SK-N-SH (cell line): ENCODE measurements at regions not wholly inside any gene's neighbourhood (a gene's known extent, or its start where the extent isn't known, plus 50 kb on each side); places are given as distances from the start of the nearest gene placed in this dataset.

Experiments
- CTCF ChIA-PET: fragments of 300-600, 350-600 bp; formaldehyde crosslinking; extraction: SDS; loops from one replicate; lab custom pipeline; 2021; lab: Yijun Ruan, JAX
- POLR2A ChIA-PET: fragments of 350-600 bp; sonication (Branson Sonifier 250); formaldehyde crosslinking; extraction: SDS; loops from one replicate; lab custom pipeline; 2020; ENCODE audit warnings: antibody characterized with exemption, inconsistent platforms; lab: Yijun Ruan, JAX
- DNase-seq: peaks from one replicate; pipeline ENCODE4 v3.0.0; 2012
- H2AFZ ChIP-seq: fragments of 200-600 bp; sonication (generic); 2 replicates; pipeline ENCODE4 v1.8.1; 2016; ENCODE audit warnings: antibody characterized with exemption, mild to moderate bottlenecking, low read depth
- H3F3A ChIP-seq: fragments of 200-600 bp; sonication (generic); replicated peaks from 2 replicates; pipeline ENCODE3; 2016; ENCODE audit warnings: antibody characterized with exemption, mild to moderate bottlenecking; ENCODE audit not compliant: insufficient read depth
- H3K27ac ChIP-seq, 2 experiments: fragments of 200-500 bp in 1 of 2; fragments of 200-600 bp in 1 of 2; sonication (Bioruptor generic) in 1 of 2; sonication (generic), shearing (Covaris generic) in 1 of 2; 2 replicates each; pipeline versions ENCODE4 v1.5.1 to v1.6.1; 2014 to 2016; ENCODE audit warnings: low read depth in 2 of 2, inconsistent platforms in 1 of 2, low read length in 1 of 2, mild to moderate bottlenecking in 1 of 2, mixed read lengths in 1 of 2
- H3K27me3 ChIP-seq: fragments of 200-600 bp; sonication (generic), shearing (Covaris generic); 2 replicates; pipeline ENCODE4 v1.6.1; 2016; ENCODE audit warnings: mixed run types; ENCODE audit not compliant: insufficient read depth
- H3K36me3 ChIP-seq, 2 experiments: fragments of 200-500 bp in 1 of 2; fragments of 200-600 bp in 1 of 2; sonication (Bioruptor generic) in 1 of 2; sonication (generic) in 1 of 2; replicated peaks in 1 of 2; 2 replicates each; pipeline versions ENCODE3 to v1.5.1; 2014 to 2016; ENCODE audit warnings: low read length in 1 of 2, mild to moderate bottlenecking in 1 of 2; ENCODE audit not compliant: insufficient read depth in 2 of 2, control insufficient read depth in 1 of 2
- H3K4me1 ChIP-seq, 2 experiments: fragments of 200-500 bp in 1 of 2; fragments of 200-600 bp in 1 of 2; sonication (Bioruptor generic) in 1 of 2; sonication (generic), shearing (Covaris generic) in 1 of 2; 2 replicates each; pipeline versions ENCODE4 v1.5.1 to v1.6.1; 2014 to 2016; ENCODE audit warnings: low read depth in 1 of 2, low read length in 1 of 2, mixed run types in 1 of 2; ENCODE audit not compliant: insufficient read depth in 2 of 2, control insufficient read depth in 1 of 2
- H3K4me2 ChIP-seq: fragments of 200-600 bp; sonication (generic), shearing (Covaris generic); 2 replicates; pipeline ENCODE4 v1.6.1; 2017; ENCODE audit warnings: mixed run types
- H3K4me3 ChIP-seq, 2 experiments: fragments of 200-500 bp in 1 of 2; fragments of 200-600 bp in 1 of 2; sonication (Bioruptor generic) in 1 of 2; sonication (generic), shearing (Covaris generic) in 1 of 2; 2 replicates each; pipeline versions ENCODE4 v1.5.1 to v1.8.1; 2014 to 2016; ENCODE audit warnings: low read depth in 2 of 2, inconsistent platforms in 1 of 2, low read length in 1 of 2, mild to moderate bottlenecking in 1 of 2, mixed read lengths in 1 of 2, moderate library complexity in 1 of 2
- H3K79me2 ChIP-seq: fragments of 200-600 bp; sonication (generic); 2 replicates; pipeline ENCODE4 v1.8.1; 2017; ENCODE audit warnings: mild to moderate bottlenecking; ENCODE audit not compliant: insufficient read depth
- H3K9ac ChIP-seq: fragments of 200-600 bp; sonication (generic); 2 replicates; pipeline ENCODE4 v1.6.1; 2017; ENCODE audit warnings: mixed run types
- H3K9me2 ChIP-seq: fragments of 200-600 bp; sonication (generic); 2 replicates; pipeline ENCODE4 v1.6.1; 2017; ENCODE audit warnings: mixed run types
- H3K9me3 ChIP-seq: fragments of 200-600 bp; sonication (generic); 2 replicates; pipeline ENCODE4 v1.6.1; 2017; ENCODE audit warnings: mixed run types, mild to moderate bottlenecking, moderate library complexity
- H4K20me1 ChIP-seq: fragments of 200-600 bp; sonication (generic); 2 replicates; pipeline ENCODE4 v1.6.1; 2017; ENCODE audit warnings: mild to moderate bottlenecking, mixed run types; ENCODE audit not compliant: insufficient read depth
- ELF1 ChIP-seq: IDR thresholded peaks from 2 replicates; pipeline ENCODE4 v1.4.0; 2012
- EP300 ChIP-seq, 2 experiments: IDR thresholded peaks; 2 replicates each; pipeline versions ENCODE4 v1.4.0 to v1.6.1; 2012; ENCODE audit warnings: borderline replicate concordance in 1 of 2, low read depth in 1 of 2, low read length in 1 of 2
- FOSL2 ChIP-seq: IDR thresholded peaks from 2 replicates; pipeline ENCODE4 v1.4.0; 2012; ENCODE audit warnings: low read depth, mild to moderate bottlenecking, moderate library complexity, borderline replicate concordance
- FOXJ3 ChIP-seq: sonication (generic); formaldehyde crosslinking; IDR thresholded peaks from 2 replicates; pipeline ENCODE4 v1.5.1; 2020; ENCODE audit warnings: mild to moderate bottlenecking, missing genetic modification reagents
- FOXM1 ChIP-seq: IDR thresholded peaks from 2 replicates; pipeline ENCODE4 v1.4.0; 2012; ENCODE audit warnings: low read depth, mild to moderate bottlenecking
- GABPA ChIP-seq: IDR thresholded peaks from 2 replicates; pipeline ENCODE4 v1.4.0; 2012; ENCODE audit warnings: low read depth, mild to moderate bottlenecking
- GATA2 ChIP-seq: sonication (generic); formaldehyde crosslinking; IDR thresholded peaks from 2 replicates; pipeline ENCODE4 v1.5.0; 2020; ENCODE audit warnings: mild to moderate bottlenecking, missing genetic modification reagents
- MEF2A ChIP-seq: IDR thresholded peaks from 2 replicates; pipeline ENCODE4 v1.4.0; 2012; ENCODE audit warnings: low read depth, borderline replicate concordance
- MXI1 ChIP-seq: IDR thresholded peaks from 2 replicates; pipeline ENCODE4 v1.6.1; 2012; ENCODE audit warnings: mild to moderate bottlenecking, low read depth, low read length, improper control_type of control experiment
- NRF1 ChIP-seq: IDR thresholded peaks from 2 replicates; pipeline ENCODE4 v1.6.1; 2012; ENCODE audit warnings: low read depth, mild to moderate bottlenecking, low read length
- RCOR1 ChIP-seq: fragments of 150-350 bp; IDR thresholded peaks from 2 replicates; pipeline ENCODE4 v1.6.1; 2017; ENCODE audit warnings: antibody characterized with exemption, low read length
- SMC3 ChIP-seq: IDR thresholded peaks from 2 replicates; pipeline ENCODE4 v1.6.1; 2012; ENCODE audit warnings: low read depth, low read length, improper control_type of control experiment
- WGBS: methylation state at CpG from one replicate; pipeline ENCODE4 v1.1.6; 2017; ENCODE audit warnings: low lambda C conversion rate; 5-methylcytosine and 5-hydroxymethylcytosine counted together
- TF ChIP-seq, protein P1 (sequence below): IDR thresholded peaks from 2 replicates; pipeline ENCODE4 v1.4.0; 2012; ENCODE audit warnings: low read depth, borderline replicate concordance
- TF ChIP-seq, protein P2 (sequence below): fragments of 150-350 bp; IDR thresholded peaks from 2 replicates; pipeline ENCODE4 v1.6.1; 2017; ENCODE audit warnings: antibody characterized with exemption, low read length, low read depth, borderline replicate concordance
- TF ChIP-seq, protein P3 (sequence below): IDR thresholded peaks from 2 replicates; pipeline ENCODE4 v1.4.0; 2012; ENCODE audit warnings: low read depth, borderline replicate concordance

DNA sequence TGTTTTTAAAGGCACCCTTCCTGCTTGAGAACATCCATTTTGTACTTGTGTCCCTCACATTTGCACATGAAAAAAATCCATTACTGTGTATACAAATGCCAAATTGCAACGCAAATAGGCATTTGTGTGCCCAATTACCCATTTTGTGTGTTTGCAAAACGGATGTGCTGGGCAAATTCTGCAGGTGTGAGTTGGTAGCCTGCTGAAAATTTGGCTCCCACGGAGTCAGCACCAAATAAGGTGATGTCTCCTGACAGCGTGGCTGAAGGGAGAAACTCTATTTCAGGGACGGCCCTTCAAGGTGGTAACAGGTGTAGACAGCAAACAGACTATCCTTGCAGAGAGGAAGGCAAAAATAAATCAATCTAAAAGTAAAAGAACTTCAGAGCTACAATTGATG is 661.1 kb downstream of the BCL11A start:
- ChIA-PET CTCF (no interaction called here), POLR2A (no interaction called here)
- H3K9ac ChIP-seq, result no peak overlapping the region
- no peak overlapping the region for H3K4me2 ChIP-seq
- H3K4me3 ChIP-seq, result no peak overlapping the region
- no peaks in the 10 kb centered on the region for H3K79me2 ChIP-seq
- H4K20me1 ChIP-seq, result no peaks in the 10 kb centered on the region
- 27% methylated on average over 5 of the region's 5 CpGs for WGBS
- DNase-seq, result no peak
- H3K36me3 ChIP-seq, result no peaks in the 10 kb centered on the region
- H3K27ac ChIP-seq, result no peak overlapping the region
- H3K27me3 ChIP-seq, result no peaks in the 10 kb centered on the region
- H3K9me3 ChIP-seq, result no peaks in the 10 kb centered on the region
- H3K9me2 ChIP-seq, result no peaks in the 10 kb centered on the region
- H2AFZ ChIP-seq, result no peak overlapping the region
- H3K4me1 ChIP-seq, result no peaks in the 10 kb centered on the region
- no peak for TF ChIP-seq MEF2A
- no peak for TF ChIP-seq MXI1
- TF ChIP-seq GABPA, result no peak
- no peak for TF ChIP-seq FOSL2
- TF ChIP-seq, protein P1, sequence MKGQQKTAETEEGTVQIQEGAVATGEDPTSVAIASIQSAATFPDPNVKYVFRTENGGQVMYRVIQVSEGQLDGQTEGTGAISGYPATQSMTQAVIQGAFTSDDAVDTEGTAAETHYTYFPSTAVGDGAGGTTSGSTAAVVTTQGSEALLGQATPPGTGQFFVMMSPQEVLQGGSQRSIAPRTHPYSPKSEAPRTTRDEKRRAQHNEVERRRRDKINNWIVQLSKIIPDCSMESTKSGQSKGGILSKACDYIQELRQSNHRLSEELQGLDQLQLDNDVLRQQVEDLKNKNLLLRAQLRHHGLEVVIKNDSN, result no peak
- TF ChIP-seq FOXM1, result no peak
- TF ChIP-seq, protein P2, sequence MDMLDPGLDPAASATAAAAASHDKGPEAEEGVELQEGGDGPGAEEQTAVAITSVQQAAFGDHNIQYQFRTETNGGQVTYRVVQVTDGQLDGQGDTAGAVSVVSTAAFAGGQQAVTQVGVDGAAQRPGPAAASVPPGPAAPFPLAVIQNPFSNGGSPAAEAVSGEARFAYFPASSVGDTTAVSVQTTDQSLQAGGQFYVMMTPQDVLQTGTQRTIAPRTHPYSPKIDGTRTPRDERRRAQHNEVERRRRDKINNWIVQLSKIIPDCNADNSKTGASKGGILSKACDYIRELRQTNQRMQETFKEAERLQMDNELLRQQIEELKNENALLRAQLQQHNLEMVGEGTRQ, result no peak
- TF ChIP-seq, all 33 proteins: peak for 0
- H3F3A ChIP-seq, result no peaks in the 10 kb centered on the region

DNA sequence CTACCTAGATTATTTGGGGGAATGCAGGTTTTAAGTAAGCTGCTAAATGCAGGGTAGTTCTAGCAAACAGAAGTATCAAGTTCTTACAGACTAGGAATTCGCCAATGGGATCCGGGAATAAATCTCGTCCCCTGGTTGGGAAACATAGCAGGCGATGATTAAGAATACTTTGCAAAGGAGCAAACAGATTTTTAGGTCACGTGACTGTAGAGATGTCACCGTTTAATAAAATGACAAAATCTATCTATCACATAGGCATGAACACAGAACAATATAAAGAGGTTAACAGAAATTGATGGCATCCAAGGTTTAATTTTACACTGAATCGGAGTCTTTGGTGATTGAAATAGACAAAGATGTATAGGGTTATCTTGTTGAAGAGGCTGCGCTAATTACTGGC is 664.1 kb downstream of the BCL11A start:
- H3K9me2 ChIP-seq, result no peaks in the 10 kb centered on the region
- no peaks in the 10 kb centered on the region for H4K20me1 ChIP-seq
- TF ChIP-seq RCOR1, result no peak
- TF ChIP-seq, protein P2, result no peak
- no peak for TF ChIP-seq FOXJ3 (CRISPR knock-in tag)
- TF ChIP-seq EP300 (IDR thresholded peaks at IDR 0.05; ENCODE audit: borderline replicate concordance in 1 of 2, low read depth in 1 of 2, low read length in 1 of 2), result no peak
- TF ChIP-seq, protein P3, sequence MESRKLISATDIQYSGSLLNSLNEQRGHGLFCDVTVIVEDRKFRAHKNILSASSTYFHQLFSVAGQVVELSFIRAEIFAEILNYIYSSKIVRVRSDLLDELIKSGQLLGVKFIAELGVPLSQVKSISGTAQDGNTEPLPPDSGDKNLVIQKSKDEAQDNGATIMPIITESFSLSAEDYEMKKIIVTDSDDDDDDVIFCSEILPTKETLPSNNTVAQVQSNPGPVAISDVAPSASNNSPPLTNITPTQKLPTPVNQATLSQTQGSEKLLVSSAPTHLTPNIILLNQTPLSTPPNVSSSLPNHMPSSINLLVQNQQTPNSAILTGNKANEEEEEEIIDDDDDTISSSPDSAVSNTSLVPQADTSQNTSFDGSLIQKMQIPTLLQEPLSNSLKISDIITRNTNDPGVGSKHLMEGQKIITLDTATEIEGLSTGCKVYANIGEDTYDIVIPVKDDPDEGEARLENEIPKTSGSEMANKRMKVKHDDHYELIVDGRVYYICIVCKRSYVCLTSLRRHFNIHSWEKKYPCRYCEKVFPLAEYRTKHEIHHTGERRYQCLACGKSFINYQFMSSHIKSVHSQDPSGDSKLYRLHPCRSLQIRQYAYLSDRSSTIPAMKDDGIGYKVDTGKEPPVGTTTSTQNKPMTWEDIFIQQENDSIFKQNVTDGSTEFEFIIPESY, result no peak
- no peak for TF ChIP-seq NRF1
- TF ChIP-seq MXI1, result no peak
- no peak for TF ChIP-seq SMC3
- no peak for TF ChIP-seq GATA2 (CRISPR knock-in tag)
- TF ChIP-seq ELF1, result no peak
- 40% methylated on average over 8 of the region's 8 CpGs for WGBS
- no peak overlapping the region for H3K4me2 ChIP-seq
- no peaks in the 10 kb centered on the region for H3K79me2 ChIP-seq
- no peaks in the 10 kb centered on the region for H3K9me3 ChIP-seq
- POLR2A ChIA-PET, result no interaction called here
- no peaks in the 10 kb centered on the region for H3K36me3 ChIP-seq
- H3K27me3 ChIP-seq, result no peaks in the 10 kb centered on the region
- H2AFZ ChIP-seq, result no peak overlapping the region
- H3K4me1 ChIP-seq, result no peaks in the 10 kb centered on the region
- no peak overlapping the region for H3K4me3 ChIP-seq
- DNase-seq, result no peak
- no peak overlapping the region for H3K9ac ChIP-seq
- H3K27ac ChIP-seq, result no peak overlapping the region
- CTCF ChIA-PET, result interaction anchor here (0.9 kb wide), 1 partner anchor 1127 kb away, joined by 3 read pairs; no protein-coding TSS in a partner anchor
- H3F3A ChIP-seq, result no peaks in the 10 kb centered on the region
